Gastroesophageal sphincter (tissue), 4 donors: ENCODE measurements at regions not wholly inside any gene's neighbourhood (a gene's known extent, or its start where the extent isn't known, plus 50 kb on each side); places are given as distances from the start of the nearest gene placed in this dataset.

Source experiments
- ATAC-seq: fragments of 150-250 bp; one replicate; pipeline ENCODE4 v1.9.1; 2016; ENCODE audit warnings: mild to moderate bottlenecking, moderate library complexity
- H3K27ac ChIP-seq, 4 donors: fragments of 200-600 bp; sonication (generic) in 3 of 4; 1 replicate in 3 of 4; 2 replicates in 1 of 4; pipeline ENCODE4 v1.5.1; 2016 to 2019
- H3K27me3 ChIP-seq: fragments of 200-600 bp; sonication (generic); one replicate; pipeline ENCODE4 v1.5.1; 2019
- H3K36me3 ChIP-seq, 2 donors: fragments of 200-600 bp; sonication (generic); one replicate each; pipeline ENCODE4 v1.5.1; 2019; ENCODE audit warnings: control low read depth in 1 of 2
- H3K4me1 ChIP-seq, 3 donors: fragments of 200-600 bp; sonication (generic); 1 replicate in 2 of 3; 2 replicates in 1 of 3; pipeline ENCODE4 v1.5.1; 2016 to 2019; ENCODE audit warnings: control low read depth in 2 of 3
- H3K4me3 ChIP-seq, 2 donors: fragments of 200-600 bp; sonication (generic); one replicate each; pipeline ENCODE4 v1.5.1; 2019; ENCODE audit warnings: mild to moderate bottlenecking in 1 of 2, moderate library complexity in 1 of 2
- H3K9me3 ChIP-seq, 3 donors: fragments of 200-600 bp; sonication (generic); one replicate each; pipeline ENCODE4 v1.5.1; 2017 to 2019; ENCODE audit warnings: control low read depth in 2 of 3
- EP300 ChIP-seq: sonication (generic); formaldehyde crosslinking; IDR thresholded peaks from one replicate; pipeline ENCODE4 v1.6.1; 2017; ENCODE audit warnings: antibody characterized with exemption, mild to moderate bottlenecking
- POLR2A ChIP-seq, 2 donors: fragments of 450-650 bp; IDR thresholded peaks; one replicate each; pipeline ENCODE4 v1.6.1; 2017; ENCODE audit warnings: antibody characterized with exemption in 2 of 2, mild to moderate bottlenecking in 2 of 2, moderate library complexity in 1 of 2
- POLR2AphosphoS5 ChIP-seq: sonication (generic); formaldehyde crosslinking; IDR thresholded peaks from one replicate; pipeline ENCODE4 v1.6.1; 2017; ENCODE audit warnings: antibody characterized with exemption
- WGBS, 2 donors: methylation state at CpG; one replicate each; pipeline ENCODE4 v1.1.5; 2018; ENCODE audit warnings: low coverage in 1 of 2; 5-methylcytosine and 5-hydroxymethylcytosine counted together
- TF ChIP-seq, protein P1 (sequence below), 4 experiments: fragments of 200-600 bp in 2 of 4; fragments of 450-650 bp in 2 of 4; sonication (generic) in 1 of 4; IDR thresholded peaks; one replicate each; pipeline ENCODE4 v1.5.1; 2017 to 2019; ENCODE audit warnings: antibody characterized with exemption in 4 of 4, mild to moderate bottlenecking in 2 of 4, moderate library complexity in 2 of 4

DNA sequence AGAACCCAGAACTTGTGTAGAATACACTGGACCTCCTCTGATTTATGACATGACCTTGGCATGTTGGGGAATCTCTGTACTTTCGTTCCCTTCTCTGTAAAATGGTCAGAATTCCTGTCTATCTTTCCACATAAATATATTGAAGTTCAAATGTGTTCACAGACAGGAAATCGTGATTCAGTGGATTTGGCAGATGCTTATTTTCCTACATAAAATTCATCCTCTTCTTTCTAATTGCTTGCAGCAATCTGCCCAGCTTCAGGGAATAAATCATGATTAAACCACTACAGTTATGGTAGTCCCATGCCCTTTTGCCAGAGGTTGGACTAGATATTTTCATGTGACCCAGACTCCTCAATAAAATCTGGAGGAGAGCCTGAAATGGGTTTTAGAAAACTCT, 52.1 kb upstream of the ARL15 start:
- ATAC-seq, result no peak
- WGBS, 2 donors, result 33 to 56% methylated on average over 1 to 2 of the region's 2 CpGs
- Histone ChIP-seq H3K4me1 (no peaks in the 10 kb centered on the region), H3K27ac (no peak overlapping the region), H3K9me3 (no peaks in the 10 kb centered on the region), H3K36me3 (no peaks in the 10 kb centered on the region), H3K27me3 (no peaks in the 10 kb centered on the region), H3K4me3 (no peak overlapping the region)
- TF ChIP-seq EP300 (no peak), POLR2AphosphoS5 (no peak), POLR2A (IDR thresholded peaks at IDR 0.05) (no peak)
- TF ChIP-seq, protein P1, sequence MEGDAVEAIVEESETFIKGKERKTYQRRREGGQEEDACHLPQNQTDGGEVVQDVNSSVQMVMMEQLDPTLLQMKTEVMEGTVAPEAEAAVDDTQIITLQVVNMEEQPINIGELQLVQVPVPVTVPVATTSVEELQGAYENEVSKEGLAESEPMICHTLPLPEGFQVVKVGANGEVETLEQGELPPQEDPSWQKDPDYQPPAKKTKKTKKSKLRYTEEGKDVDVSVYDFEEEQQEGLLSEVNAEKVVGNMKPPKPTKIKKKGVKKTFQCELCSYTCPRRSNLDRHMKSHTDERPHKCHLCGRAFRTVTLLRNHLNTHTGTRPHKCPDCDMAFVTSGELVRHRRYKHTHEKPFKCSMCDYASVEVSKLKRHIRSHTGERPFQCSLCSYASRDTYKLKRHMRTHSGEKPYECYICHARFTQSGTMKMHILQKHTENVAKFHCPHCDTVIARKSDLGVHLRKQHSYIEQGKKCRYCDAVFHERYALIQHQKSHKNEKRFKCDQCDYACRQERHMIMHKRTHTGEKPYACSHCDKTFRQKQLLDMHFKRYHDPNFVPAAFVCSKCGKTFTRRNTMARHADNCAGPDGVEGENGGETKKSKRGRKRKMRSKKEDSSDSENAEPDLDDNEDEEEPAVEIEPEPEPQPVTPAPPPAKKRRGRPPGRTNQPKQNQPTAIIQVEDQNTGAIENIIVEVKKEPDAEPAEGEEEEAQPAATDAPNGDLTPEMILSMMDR (IDR thresholded peaks at IDR 0.05), result no peak

DNA sequence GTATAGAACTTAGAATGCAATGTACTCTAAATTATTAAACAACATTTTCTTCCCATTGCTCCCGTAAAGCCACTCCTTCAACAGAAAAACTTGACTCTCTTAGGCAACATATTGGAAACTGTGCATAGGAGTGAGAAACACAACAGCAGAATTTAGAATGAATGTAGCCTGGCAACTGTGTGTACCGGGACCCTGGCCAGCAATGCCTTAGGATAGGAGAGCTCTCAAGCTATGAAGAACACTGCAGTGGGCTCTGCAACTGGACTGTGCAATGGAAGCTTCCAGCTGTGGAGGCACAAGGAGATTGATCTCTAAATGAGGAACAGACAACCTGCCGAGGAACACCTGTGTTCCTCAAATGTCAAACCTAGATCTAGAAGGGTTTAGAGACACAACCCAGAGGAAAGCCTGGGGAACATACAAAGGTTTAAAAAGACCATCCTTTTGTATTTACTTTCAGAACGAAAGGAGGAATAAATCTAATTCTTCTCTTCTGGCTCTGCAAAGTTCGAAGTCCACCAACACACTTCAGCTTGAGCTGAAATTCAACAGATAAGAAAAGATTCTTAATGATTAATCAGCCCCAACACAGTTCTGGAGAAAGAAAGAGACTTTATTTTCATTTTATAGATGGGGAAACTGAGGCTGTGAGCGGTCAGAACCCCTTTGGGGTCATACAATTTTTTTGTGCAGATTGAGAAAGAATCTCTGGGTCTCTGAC, 51.5 kb upstream of the ARL15 start:
- TF ChIP-seq EP300 (no peak), POLR2A (IDR thresholded peaks at IDR 0.05) (no peak), POLR2AphosphoS5 (no peak)
- TF ChIP-seq, protein P1 (IDR thresholded peaks at IDR 0.05), result no peak
- Histone ChIP-seq H3K4me1 (no peaks in the 10 kb centered on the region), H3K27me3 (no peaks in the 10 kb centered on the region), H3K9me3 (no peaks in the 10 kb centered on the region), H3K36me3 (no peaks in the 10 kb centered on the region), H3K4me3 (no peak overlapping the region), H3K27ac (no peak overlapping the region)
- ATAC-seq, result no peak
- 59 to 91% methylated on average over 5 of the region's 6 CpGs for WGBS, 2 donors

DNA sequence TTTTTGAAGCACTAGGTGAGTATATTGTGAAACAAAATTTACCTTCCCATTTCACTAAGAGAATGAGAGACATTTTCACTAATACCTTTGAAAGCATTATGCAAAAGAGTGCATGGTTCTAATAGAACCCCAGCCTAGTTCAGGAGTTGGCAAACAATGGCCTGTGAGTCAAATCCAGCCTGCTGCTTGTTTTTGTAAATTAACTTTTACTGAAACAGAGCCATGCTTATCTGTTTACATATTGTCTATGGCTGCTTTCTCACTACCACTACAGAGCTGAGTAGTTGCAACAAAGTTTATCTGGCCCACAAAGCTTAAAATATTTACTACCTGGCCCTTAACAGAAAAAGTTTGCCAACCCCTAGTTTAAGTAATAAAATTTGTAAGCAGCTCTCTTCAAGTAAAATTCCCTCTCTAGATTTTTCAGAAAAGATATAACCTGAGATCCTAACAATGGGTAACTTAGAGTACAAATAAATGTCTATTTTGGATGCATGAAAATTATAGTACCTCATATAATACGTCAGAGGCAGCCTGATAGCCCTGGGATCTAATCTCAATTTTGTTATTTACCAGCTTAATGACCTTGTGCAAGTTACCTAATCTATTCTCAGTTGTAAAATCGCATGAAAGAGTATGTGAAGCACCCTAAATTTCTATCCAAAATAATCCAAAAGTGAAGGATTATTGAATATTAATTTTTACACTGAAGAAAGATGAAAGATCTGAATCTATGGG, 50.7 kb upstream of the ARL15 start:
- Histone ChIP-seq H3K9me3 (no peaks in the 10 kb centered on the region), H3K4me1 (no peaks in the 10 kb centered on the region), H3K36me3 (no peaks in the 10 kb centered on the region), H3K27ac (no peak overlapping the region), H3K4me3 (no peak overlapping the region), H3K27me3 (no peaks in the 10 kb centered on the region)
- TF ChIP-seq POLR2AphosphoS5, result no peak
- TF ChIP-seq, protein P1 (IDR thresholded peaks at IDR 0.05), result no peak
- no peak for TF ChIP-seq EP300
- TF ChIP-seq POLR2A (IDR thresholded peaks at IDR 0.05), result no peak
- WGBS, 2 donors, result 69 to 94% methylated on average over 2 of the region's 2 CpGs
- no peak for ATAC-seq
